A673 (cell line): ENCODE measurements at regions not wholly inside any gene's neighbourhood (a gene's known extent, or its start where the extent isn't known, plus 50 kb on each side); places are given as distances from the start of the nearest gene placed in this dataset.

Experiments used
- BruUV-seq: library from RNA; stranded (reverse); fragments of 400-500 nt; replicated peaks from 2 replicates; lab custom pipeline; 2021; lab: Mats Ljungman, UMichigan
- CTCF ChIA-PET: fragments of 300-600 bp; sonication (Branson Sonifier 250); formaldehyde crosslinking; loops from one replicate; lab custom pipeline; 2022; ENCODE audit warnings: antibody characterized with exemption; lab: Charles Lee
- POLR2A ChIA-PET: fragments of 300-600 bp; sonication (Branson Sonifier 250); formaldehyde crosslinking; loops from one replicate; lab custom pipeline; 2022; ENCODE audit warnings: antibody characterized with exemption; ENCODE audit not compliant: low non-redundant PET; lab: Charles Lee
- DNase-seq: peaks from one replicate; pipeline ENCODE4 v3.0.0-alpha.2; 2015; ENCODE audit warnings: low spot score
- H3K27ac ChIP-seq: fragments of 200-600 bp; sonication (generic); 2 replicates; pipeline ENCODE4 v1.5.1; 2016; ENCODE audit warnings: mixed run types, low read depth, mild to moderate bottlenecking, mixed read lengths, antibody characterized with exemption, low read length; ENCODE audit not compliant: poor library complexity, severe bottlenecking
- H3K27me3 ChIP-seq: fragments of 200-600 bp; sonication (generic); replicated peaks from 2 replicates; pipeline ENCODE4 v1.6.1; 2017; ENCODE audit warnings: mixed run types, low read depth, mild to moderate bottlenecking, mixed read lengths, antibody characterized with exemption, low read length; ENCODE audit not compliant: insufficient read depth, poor library complexity
- H3K36me3 ChIP-seq: fragments of 200-600 bp; sonication (generic); 2 replicates; pipeline ENCODE4 v1.6.1; 2016; ENCODE audit warnings: mixed run types, mild to moderate bottlenecking, mixed read lengths, antibody characterized with exemption, low read length; ENCODE audit not compliant: insufficient read depth, poor library complexity, severe bottlenecking
- H3K4me1 ChIP-seq: fragments of 200-600 bp; sonication (generic); 2 replicates; pipeline ENCODE4 v1.6.1; 2017; ENCODE audit warnings: mixed run types, mild to moderate bottlenecking, mixed read lengths, antibody characterized with exemption, low read length; ENCODE audit not compliant: insufficient read depth, poor library complexity, severe bottlenecking
- H3K4me3 ChIP-seq: fragments of 200-600 bp; sonication (generic); 2 replicates; pipeline ENCODE4 v1.5.1; 2016; ENCODE audit warnings: low read depth, mixed run types, mild to moderate bottlenecking, mixed read lengths, low read length; ENCODE audit not compliant: poor library complexity, severe bottlenecking
- H3K9me3 ChIP-seq: fragments of 200-600 bp; sonication (generic); 2 replicates; pipeline ENCODE4 v1.6.1; 2016; ENCODE audit warnings: mixed run types, low read depth, mild to moderate bottlenecking, mixed read lengths, antibody characterized with exemption, low read length; ENCODE audit not compliant: poor library complexity, severe bottlenecking
- EZH2 ChIP-seq: fragments of 200-600 bp; sonication (generic); IDR thresholded peaks from 2 replicates; pipeline ENCODE4 v1.6.1; 2017; ENCODE audit warnings: borderline replicate concordance, low read depth, mild to moderate bottlenecking, mixed read lengths, antibody characterized with exemption, low read length; ENCODE audit not compliant: poor library complexity, severe bottlenecking
- intact Hi-C: fragments of 100-400 bp; cut with micrococcal nuclease; formaldehyde crosslinking; loops from one replicate; pipeline ENCODE4 v1.10.0; 2022; ENCODE audit not compliant: unreplicated experiment
- TF ChIP-seq, protein P1 (sequence below): fragments of 300-800, 200-600 bp; sonication (generic); conservative IDR thresholded peaks from 2 replicates; pipeline ENCODE4 v1.5.1; 2017; ENCODE audit warnings: low read depth, mild to moderate bottlenecking, antibody characterized with exemption, low read length, moderate library complexity, mixed read lengths

DNA sequence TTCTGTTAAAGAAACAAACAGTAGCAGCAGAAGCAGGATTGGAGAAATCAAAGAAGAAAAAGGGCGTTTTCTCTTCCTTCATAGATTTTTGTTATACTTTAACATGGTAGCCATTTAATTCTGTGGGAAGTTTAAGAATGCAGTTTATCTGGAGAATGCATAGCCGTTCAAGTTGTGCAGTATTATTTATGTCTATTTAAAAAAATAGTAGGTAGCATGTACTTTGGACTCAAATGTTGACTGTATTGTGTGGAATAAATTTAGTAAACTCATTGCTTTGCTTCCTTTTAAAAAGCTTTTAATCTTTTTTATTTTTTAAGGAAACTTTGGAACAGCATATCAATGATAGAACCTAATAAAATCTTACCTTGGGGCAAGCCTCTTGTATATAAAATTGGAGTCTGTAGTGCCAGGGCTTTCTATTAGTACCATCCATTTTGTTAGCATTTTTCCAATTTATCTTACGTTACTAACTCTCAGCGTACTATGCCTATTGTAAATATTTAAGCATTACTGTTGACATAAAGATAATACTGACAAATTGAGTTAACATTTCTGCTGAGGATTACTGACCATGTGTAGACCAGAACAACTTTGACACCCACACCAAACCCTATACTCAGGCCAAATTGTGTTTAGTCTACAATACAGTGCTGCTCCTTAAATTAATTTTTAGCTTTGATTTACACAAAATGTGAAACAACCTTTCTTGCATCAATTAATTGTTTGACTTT lies 291.1 kb downstream of the NNT start:
- Histone ChIP-seq H3K36me3 (no peaks in the 10 kb centered on the region), H3K27ac (no peak overlapping the region), H3K27me3 (no peaks in the 10 kb centered on the region), H3K9me3 (no peaks in the 10 kb centered on the region), H3K4me1 (no peaks in the 10 kb centered on the region), H3K4me3 (no peak overlapping the region)
- DNase-seq: no peak
- intact Hi-C loops: no loop called here
- BruUV-seq: no TSS peak
- ChIA-PET CTCF (interaction anchor here (0.7 kb wide), 1 partner anchor 505 kb away, joined by 4 read pairs; no protein-coding TSS in a partner anchor), POLR2A (no interaction called here)
- no peak for TF ChIP-seq EZH2
- TF ChIP-seq, protein P1, sequence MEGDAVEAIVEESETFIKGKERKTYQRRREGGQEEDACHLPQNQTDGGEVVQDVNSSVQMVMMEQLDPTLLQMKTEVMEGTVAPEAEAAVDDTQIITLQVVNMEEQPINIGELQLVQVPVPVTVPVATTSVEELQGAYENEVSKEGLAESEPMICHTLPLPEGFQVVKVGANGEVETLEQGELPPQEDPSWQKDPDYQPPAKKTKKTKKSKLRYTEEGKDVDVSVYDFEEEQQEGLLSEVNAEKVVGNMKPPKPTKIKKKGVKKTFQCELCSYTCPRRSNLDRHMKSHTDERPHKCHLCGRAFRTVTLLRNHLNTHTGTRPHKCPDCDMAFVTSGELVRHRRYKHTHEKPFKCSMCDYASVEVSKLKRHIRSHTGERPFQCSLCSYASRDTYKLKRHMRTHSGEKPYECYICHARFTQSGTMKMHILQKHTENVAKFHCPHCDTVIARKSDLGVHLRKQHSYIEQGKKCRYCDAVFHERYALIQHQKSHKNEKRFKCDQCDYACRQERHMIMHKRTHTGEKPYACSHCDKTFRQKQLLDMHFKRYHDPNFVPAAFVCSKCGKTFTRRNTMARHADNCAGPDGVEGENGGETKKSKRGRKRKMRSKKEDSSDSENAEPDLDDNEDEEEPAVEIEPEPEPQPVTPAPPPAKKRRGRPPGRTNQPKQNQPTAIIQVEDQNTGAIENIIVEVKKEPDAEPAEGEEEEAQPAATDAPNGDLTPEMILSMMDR: no peak

DNA sequence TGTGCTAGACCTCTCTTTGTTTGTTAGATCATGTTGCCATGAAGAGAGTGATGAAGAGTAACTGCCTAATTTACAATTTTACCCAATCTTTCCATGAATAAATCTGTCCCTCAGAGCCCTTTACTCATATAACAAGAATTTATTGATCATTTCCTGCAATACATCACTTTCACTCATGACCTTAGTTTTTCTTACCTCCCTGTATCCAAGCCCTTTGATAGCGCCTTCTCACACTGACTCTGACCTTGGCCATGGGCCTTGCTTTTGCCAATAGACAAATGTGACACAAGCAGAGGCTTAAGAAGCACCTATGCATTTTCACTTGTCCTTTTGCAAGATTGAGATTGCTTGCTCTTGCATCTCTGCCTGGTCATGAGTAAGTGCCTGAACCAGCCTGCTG lies 288.1 kb downstream of the NNT start:
- intact Hi-C loops: no loop called here

DNA sequence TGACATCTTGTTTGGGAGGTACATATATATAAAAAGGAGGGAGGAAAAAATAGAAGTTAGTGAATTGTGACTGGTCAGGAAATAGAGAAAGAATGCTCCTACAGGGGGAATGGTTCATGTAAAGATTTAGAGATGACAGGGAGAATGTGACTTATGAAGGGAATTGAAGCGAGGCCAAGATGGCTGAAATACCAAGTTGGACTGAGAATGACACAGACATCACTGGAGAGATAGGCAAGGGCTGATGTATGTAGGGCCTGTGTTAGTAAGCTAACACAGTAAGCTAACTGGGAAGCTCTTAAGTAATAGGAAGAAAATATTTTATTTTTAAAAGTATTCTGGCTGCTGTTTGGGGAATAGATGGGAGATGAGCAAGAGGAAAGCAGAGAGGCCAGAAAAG lies 286.3 kb downstream of the NNT start:
- no TSS peak for BruUV-seq
- no peak for DNase-seq
- H3K4me1 ChIP-seq: no peaks in the 10 kb centered on the region
- no peak overlapping the region for H3K27ac ChIP-seq
- intact Hi-C loops: no loop called here
- no peaks in the 10 kb centered on the region for H3K27me3 ChIP-seq
- H3K36me3 ChIP-seq: no peaks in the 10 kb centered on the region
- CTCF ChIA-PET: no interaction called here
- TF ChIP-seq, protein P1: no peak
- no peak for TF ChIP-seq EZH2
- H3K4me3 ChIP-seq: no peak overlapping the region
- no peaks in the 10 kb centered on the region for H3K9me3 ChIP-seq
- POLR2A ChIA-PET: interaction anchor here (0.5 kb wide), 1 partner anchor 258 kb away, joined by 3 read pairs; no protein-coding TSS in a partner anchor

More for the DNA sequence above, 288.1 kb downstream of the NNT start:
- BruUV-seq: no TSS peak
- TF ChIP-seq, protein P1: no peak
- TF ChIP-seq EZH2: no peak
- H3K36me3 ChIP-seq: no peaks in the 10 kb centered on the region
- ChIA-PET POLR2A (no interaction called here), CTCF (no interaction called here)
- no peaks in the 10 kb centered on the region for H3K9me3 ChIP-seq
- H3K4me3 ChIP-seq: no peak overlapping the region
- no peak for DNase-seq
- no peak overlapping the region for H3K27ac ChIP-seq
- no peaks in the 10 kb centered on the region for H3K4me1 ChIP-seq
- no peaks in the 10 kb centered on the region for H3K27me3 ChIP-seq
